HG03565 (cell line): ENCODE measurements at regions not wholly inside any gene's neighbourhood (a gene's known extent, or its start where the extent isn't known, plus 50 kb on each side); places are given as distances from the start of the nearest gene placed in this dataset.
A peak's percentile ranks its signal among the peaks of the same experiment; 100 is the strongest.
"Not testable (repeated sequence)": the region's sequence is repeated elsewhere in the genome, so short reads cannot be mapped to it uniquely, and the experiment has no call there.

Experiments used
- ATAC-seq: cut with Tn5 transposase; IDR thresholded peaks from one replicate; pipeline ENCODE4 v1.9.1; 2021; ENCODE audit warnings: mild to moderate bottlenecking, moderate library complexity; ENCODE audit not compliant: unreplicated experiment

GRCh38 chr3:103937094-103937493 lies 1429.6 kb upstream of the ALCAM start:
- ATAC-seq = no peak

- no peak for ATAC-seq
Observed at GRCh38 chr3:103947062-103947461, 1419.6 kb upstream of the ALCAM start.

GRCh38 chr3:103949693-103950092 lies 1417.0 kb upstream of the ALCAM start:
- no peak for ATAC-seq

GRCh38 chr3:103950676-103951075 lies 1416.0 kb upstream of the ALCAM start:
- ATAC-seq = no peak

- no peak for ATAC-seq
Observed at GRCh38 chr3:103953796-103954195, 1412.9 kb upstream of the ALCAM start.

GRCh38 chr3:103960819-103961218 lies 1405.9 kb upstream of the ALCAM start:
- ATAC-seq = no peak

- no peak for ATAC-seq
Observed at GRCh38 chr3:103963599-103963998, 1403.1 kb upstream of the ALCAM start.

GRCh38 chr3:103965764-103966163 lies 1400.9 kb upstream of the ALCAM start:
- no peak for ATAC-seq

- no peak for ATAC-seq
Observed at GRCh38 chr3:103966749-103967148, 1400.0 kb upstream of the ALCAM start.

GRCh38 chr3:103968131-103968530 lies 1398.6 kb upstream of the ALCAM start:
- ATAC-seq = peak; percentile 41

GRCh38 chr3:103968751-103969150 lies 1398.0 kb upstream of the ALCAM start:
- ATAC-seq = peak; percentile 70

GRCh38 chr3:103976931-103977339 lies 1389.8 kb upstream of the ALCAM start:
- ATAC-seq = no peak

- no peak for ATAC-seq
Observed at GRCh38 chr3:103977417-103977816, 1389.3 kb upstream of the ALCAM start.

- no peak for ATAC-seq
Observed at GRCh38 chr3:103991461-103992115, 1375.1 kb upstream of the ALCAM start.

- ATAC-seq = no peak
Observed at GRCh38 chr3:103992469-103992868, 1374.2 kb upstream of the ALCAM start.

- ATAC-seq = no peak
Observed at GRCh38 chr3:104004956-104005355, 1361.8 kb upstream of the ALCAM start.

GRCh38 chr3:104005815-104006214 lies 1360.9 kb upstream of the ALCAM start:
- ATAC-seq = no peak

- no peak for ATAC-seq
Observed at GRCh38 chr3:104018541-104018940, 1348.2 kb upstream of the ALCAM start.

GRCh38 chr3:104031598-104031997 lies 1335.1 kb upstream of the ALCAM start:
- ATAC-seq = no peak

GRCh38 chr3:104032283-104032682 lies 1334.4 kb upstream of the ALCAM start:
- no peak for ATAC-seq

- peak; percentile 57 for ATAC-seq
Observed at GRCh38 chr3:104040896-104041295, 1325.8 kb upstream of the ALCAM start.

- not testable (repeated sequence) for ATAC-seq
Observed at GRCh38 chr3:104043001-104043543, 1323.6 kb upstream of the ALCAM start.

- no peak for ATAC-seq
Observed at GRCh38 chr3:104044002-104044401, 1322.7 kb upstream of the ALCAM start.
